HL-60 (cell line): ENCODE measurements at regions not wholly inside any gene's neighbourhood (a gene's known extent, or its start where the extent isn't known, plus 50 kb on each side); places are given as distances from the start of the nearest gene placed in this dataset.

ENCODE experiments used
- DNase-seq, 2 experiments: peaks; one replicate each; pipeline ENCODE4 v3.0.0-alpha.2; 2010 to 2020; ENCODE audit warnings: low read depth in 1 of 2, low spot score in 1 of 2
- H3K27ac ChIP-seq: fragments of 250-450 bp; sonication (Bioruptor Pico); replicated peaks from 2 replicates; pipeline ENCODE4 v1.5.1; 2020; ENCODE audit warnings: mild to moderate bottlenecking, moderate library complexity
- H3K27me3 ChIP-seq: fragments of 250-450 bp; sonication (Bioruptor Pico); 2 replicates; pipeline ENCODE4 v1.5.1; 2021; ENCODE audit warnings: mild to moderate bottlenecking, moderate library complexity; ENCODE audit not compliant: insufficient read depth, poor library complexity, severe bottlenecking
- H3K4me3 ChIP-seq: replicated peaks from 2 replicates; pipeline ENCODE4 v1.5.1; 2011; ENCODE audit warnings: mild to moderate bottlenecking, control low read depth, low read length; ENCODE audit not compliant: insufficient read depth
- CTCF ChIP-seq: IDR thresholded peaks from one replicate; pipeline ENCODE4 v1.5.1; 2011; ENCODE audit warnings: low read length, control low read depth, inconsistent platforms; ENCODE audit not compliant: insufficient read depth
- GABPA ChIP-seq: IDR thresholded peaks from 2 replicates; pipeline ENCODE4 v1.6.1; 2012; ENCODE audit warnings: low read depth
- POLR2AphosphoS5 ChIP-seq: IDR thresholded peaks from 2 replicates; pipeline ENCODE4 v1.6.1; 2012; ENCODE audit warnings: low read depth
- REST ChIP-seq: IDR thresholded peaks from 2 replicates; pipeline ENCODE4 v1.6.1; 2012; ENCODE audit warnings: low read depth; ENCODE audit not compliant: insufficient replicate concordance
- SPI1 ChIP-seq: IDR thresholded peaks from 2 replicates; pipeline ENCODE4 v1.6.1; 2012; ENCODE audit warnings: low read depth, mild to moderate bottlenecking, borderline replicate concordance

GRCh38 chr3:18808429-18808828, 339.9 kb upstream of the KCNH8 start:
- Histone ChIP-seq H3K4me3 (no peak overlapping the region), H3K27ac (no peak overlapping the region), H3K27me3 (no peaks in the 10 kb centered on the region)
- no peak for DNase-seq
- TF ChIP-seq GABPA (no peak), REST (no peak), POLR2AphosphoS5 (no peak), CTCF (no peak), SPI1 (no peak)

GRCh38 chr3:18807593-18807992, 340.7 kb upstream of the KCNH8 start:
- H3K4me3 ChIP-seq, result no peak overlapping the region
- no peak for TF ChIP-seq REST
- no peak for TF ChIP-seq SPI1
- TF ChIP-seq CTCF, result no peak
- TF ChIP-seq POLR2AphosphoS5, result no peak
- TF ChIP-seq GABPA, result no peak
- no peaks in the 10 kb centered on the region for H3K27me3 ChIP-seq
- DNase-seq, result no peak
- H3K27ac ChIP-seq, result no peak overlapping the region

- Histone ChIP-seq H3K27ac (no peak overlapping the region), H3K4me3 (no peak overlapping the region), H3K27me3 (no peaks in the 10 kb centered on the region)
- no peak for DNase-seq
- TF ChIP-seq REST (no peak), GABPA (no peak), SPI1 (no peak), CTCF (no peak), POLR2AphosphoS5 (no peak)
Observed at GRCh38 chr3:18806633-18807032, 341.7 kb upstream of the KCNH8 start.
